HepG2 (cell line): ENCODE measurements at regions not wholly inside any gene's neighbourhood (a gene's known extent, or its start where the extent isn't known, plus 50 kb on each side); places are given as distances from the start of the nearest gene placed in this dataset.

Experiments
- ATAC-seq: fragments of 200-7000 bp; cut with Tn5 transposase; 3 replicates; pipeline ENCODE4 v1.9.1; 2020; ENCODE audit warnings: mild to moderate bottlenecking, moderate library complexity
- BruUV-seq: library from RNA; stranded (reverse); fragments of 400-500 nt; replicated peaks from 2 replicates; lab custom pipeline; 2021; lab: Mats Ljungman, UMichigan
- CTCF ChIA-PET: fragments of 300-600 bp; formaldehyde crosslinking; extraction: SDS; loops from one replicate; lab custom pipeline; 2021; ENCODE audit warnings: low total read pairs, inconsistent platforms, low intra/inter-chr PET ratio; lab: Yijun Ruan, JAX
- POLR2A ChIA-PET: fragments of 350-600 bp; sonication (Branson Sonifier 250); formaldehyde crosslinking; loops from one replicate; lab custom pipeline; 2020; ENCODE audit warnings: antibody characterized with exemption, inconsistent platforms; lab: Yijun Ruan, JAX
- DNase-seq: peaks from one replicate; pipeline ENCODE4 v3.0.0-alpha.2; 2015; ENCODE audit warnings: low spot score
- FAIRE-seq: peaks from 3 replicates; lab custom pipeline; 2011; peaks lifted over from hg19 to GRCh38; lab: Jason Lieb, UNC
- H2AFZ ChIP-seq: one replicate; pipeline ENCODE4 v1.6.1; 2011; ENCODE audit warnings: low read length, inconsistent platforms
- H3K27ac ChIP-seq: fragments of 300-600 bp; 3 replicates; pipeline ENCODE4 v1.8.0; 2011; ENCODE audit warnings: mixed run types, mild to moderate bottlenecking, mixed read lengths, low read length, inconsistent platforms; ENCODE audit not compliant: insufficient read depth; ENCODE audit errors: extremely low read length
- H3K27me3 ChIP-seq, 2 experiments: fragments of 200-600 bp in 1 of 2; 2 replicates in 1 of 2; 3 replicates in 1 of 2; pipeline versions ENCODE4 v1.6.0 to v1.8.0; 2011; ENCODE audit warnings: low read length in 2 of 2, mild to moderate bottlenecking in 2 of 2, moderate library complexity in 2 of 2, inconsistent platforms in 1 of 2; ENCODE audit not compliant: insufficient read depth in 2 of 2, control insufficient read depth in 1 of 2
- H3K36me3 ChIP-seq, 2 experiments: fragments of 200-600 bp in 1 of 2; replicated peaks in 1 of 2; 2 replicates in 1 of 2; 3 replicates in 1 of 2; pipeline versions ENCODE4 v1.5.1 to v1.8.0; 2011; ENCODE audit warnings: low read length in 2 of 2, inconsistent platforms in 1 of 2; ENCODE audit not compliant: insufficient read depth in 2 of 2, control insufficient read depth in 1 of 2
- H3K4me1 ChIP-seq: 2 replicates; pipeline ENCODE4 v1.5.1; 2012; ENCODE audit warnings: low read length, inconsistent platforms; ENCODE audit not compliant: insufficient read depth
- H3K4me2 ChIP-seq: 2 replicates; pipeline ENCODE4 v1.6.0; 2011; ENCODE audit warnings: low read depth, low read length, inconsistent platforms
- H3K4me3 ChIP-seq, 3 experiments: fragments of 200-600 bp in 1 of 3; sonication (generic), shearing (Covaris generic) in 1 of 3; replicated peaks in 1 of 3; 2 replicates each; pipeline ENCODE4 v1.5.1; 2011 to 2016; ENCODE audit warnings: low read length in 3 of 3, inconsistent platforms in 2 of 3, low read depth in 2 of 3, mild to moderate bottlenecking in 2 of 3, control low read depth in 1 of 3, mixed read lengths in 1 of 3; ENCODE audit not compliant: insufficient read depth in 1 of 3
- H3K79me2 ChIP-seq: one replicate; pipeline ENCODE4 v1.6.1; 2011; ENCODE audit warnings: low read length, inconsistent platforms; ENCODE audit not compliant: insufficient read depth
- H3K9ac ChIP-seq: 2 replicates; pipeline ENCODE4 v1.6.0; 2011; ENCODE audit warnings: mild to moderate bottlenecking, low read depth, low read length, inconsistent platforms; ENCODE audit not compliant: insufficient read depth
- H3K9me3 ChIP-seq: 2 replicates; pipeline ENCODE4 v1.5.1; 2012; ENCODE audit warnings: mild to moderate bottlenecking, low read length
- H4K20me1 ChIP-seq: 2 replicates; pipeline ENCODE4 v1.6.0; 2011; ENCODE audit warnings: inconsistent platforms, mild to moderate bottlenecking, low read length, moderate library complexity; ENCODE audit not compliant: insufficient read depth
- BATF2 ChIP-seq: sonication (generic); formaldehyde crosslinking; IDR thresholded peaks from 2 replicates; pipeline ENCODE4 v1.8.0; 2022; ENCODE audit warnings: mild to moderate bottlenecking, missing genetic modification reagents, moderate library complexity
- BRF2 ChIP-seq: sonication (generic); formaldehyde crosslinking; IDR thresholded peaks from 2 replicates; pipeline ENCODE4 v1.8.1; 2022; ENCODE audit warnings: mild to moderate bottlenecking, missing genetic modification reagents
- DMTF1 ChIP-seq: sonication (generic); formaldehyde crosslinking; IDR thresholded peaks from 2 replicates; pipeline ENCODE4 v1.4.0; 2020; ENCODE audit warnings: mild to moderate bottlenecking, missing genetic modification reagents
- MED13 ChIP-seq: sonication (generic); formaldehyde crosslinking; IDR thresholded peaks from 2 replicates; pipeline ENCODE4 v1.5.0; 2020; ENCODE audit warnings: missing genetic modification reagents
- SMARCC2 ChIP-seq: fragments of 450-650 bp; IDR thresholded peaks from 2 replicates; pipeline ENCODE4 v1.6.1; 2017; ENCODE audit warnings: antibody characterized with exemption, mild to moderate bottlenecking
- THAP11 ChIP-seq: IDR thresholded peaks from 2 replicates; pipeline ENCODE4 v1.6.1; 2016; ENCODE audit warnings: missing biosample characterization, missing genetic modification reagents
- ZEB1 ChIP-seq: IDR thresholded peaks from 2 replicates; pipeline ENCODE4 v1.6.1; 2012; ENCODE audit warnings: mild to moderate bottlenecking, low read depth, inconsistent platforms; ENCODE audit not compliant: insufficient replicate concordance
- ZNF350 ChIP-seq: sonication (generic); formaldehyde crosslinking; IDR thresholded peaks from 2 replicates; pipeline ENCODE4 v1.4.0; 2020; ENCODE audit warnings: mild to moderate bottlenecking, low read depth, missing genetic modification reagents, borderline replicate concordance
- ZNF451 ChIP-seq: sonication (generic); formaldehyde crosslinking; IDR thresholded peaks from 2 replicates; pipeline ENCODE4 v1.5.0; 2020; ENCODE audit warnings: mild to moderate bottlenecking, missing genetic modification reagents
- ZNF574 ChIP-seq: sonication (generic); formaldehyde crosslinking; IDR thresholded peaks from 2 replicates; pipeline ENCODE4 v1.4.0; 2020; ENCODE audit warnings: missing genetic modification reagents
- ZNF782 ChIP-seq: sonication (generic); formaldehyde crosslinking; IDR thresholded peaks from 2 replicates; pipeline ENCODE4 v1.4.0; 2020; ENCODE audit warnings: missing genetic modification reagents, mild to moderate bottlenecking, borderline replicate concordance
- ZNF839 ChIP-seq: sonication (generic); formaldehyde crosslinking; IDR thresholded peaks from 2 replicates; pipeline ENCODE4 v1.4.0; 2020; ENCODE audit warnings: missing genetic modification reagents, mild to moderate bottlenecking, borderline replicate concordance
- ZZZ3 ChIP-seq: sonication (generic); formaldehyde crosslinking; IDR thresholded peaks from 2 replicates; pipeline ENCODE4 v1.4.0; 2020; ENCODE audit warnings: missing genetic modification reagents, mild to moderate bottlenecking, borderline replicate concordance
- WGBS: methylation state at CpG from one replicate; pipeline ENCODE4 v1.1.6; 2017; ENCODE audit warnings: low lambda C conversion rate; 5-methylcytosine and 5-hydroxymethylcytosine counted together
- in situ Hi-C: cut with HindIII; loops from 2 replicates; pipeline ENCODE4 v1.10.0; 2017; ENCODE audit warnings: low pct_unique_long_range_greater_than_20kb; ENCODE audit not compliant: extremely low pct_ligation_motif_present
- intact Hi-C: fragments of 100-400 bp; cut with micrococcal nuclease; formaldehyde crosslinking; loops from one replicate; pipeline ENCODE4 v1.10.0; 2022; ENCODE audit not compliant: unreplicated experiment

- Histone ChIP-seq H3K9me3 (no peaks in the 10 kb centered on the region), H2AFZ (no peak overlapping the region), H3K27me3 (no peaks in the 10 kb centered on the region), H3K79me2 (no peaks in the 10 kb centered on the region), H3K4me1 (no peaks in the 10 kb centered on the region), H4K20me1 (no peaks in the 10 kb centered on the region), H3K9ac (no peak overlapping the region), H3K4me3 (no peak overlapping the region)
- 0% methylated on average over 2 of the region's 2 CpGs for WGBS
- ChIA-PET CTCF (no interaction called here), POLR2A (no interaction called here)
- no TSS peak for BruUV-seq
- in situ Hi-C loops: no loop called here
- ATAC-seq (no peak), DNase-seq (no peak), FAIRE-seq (no peak)
- TF ChIP-seq THAP11 (CRISPR knock-in tag): no peak
- TF ChIP-seq DMTF1 (CRISPR knock-in tag): no peak
- no peak for TF ChIP-seq SMARCC2
- TF ChIP-seq ZNF350: no peak
- no peak for TF ChIP-seq MED13
- no peak for TF ChIP-seq BATF2
- TF ChIP-seq ZEB1: no peak
- TF ChIP-seq ZNF839 (CRISPR knock-in tag): no peak
- TF ChIP-seq BRF2 (CRISPR knock-in tag): no peak
- no peak for TF ChIP-seq ZNF574 (CRISPR knock-in tag)
- TF ChIP-seq ZZZ3 (CRISPR knock-in tag): no peak
- no peak for TF ChIP-seq ZNF782
- no peak for TF ChIP-seq ZNF451 (CRISPR knock-in tag)
- TF ChIP-seq, all 625 proteins: peak for 0
- intact Hi-C loops: no loop called here
- no peak overlapping the region for H3K27ac ChIP-seq
- H3K4me2 ChIP-seq: no peak overlapping the region
- no peaks in the 10 kb centered on the region for H3K36me3 ChIP-seq
Measured at GRCh38 chr3:34285827-34286188, 487.4 kb downstream of the PDCD6IP start.
